HG02798 (cell line): ENCODE measurements at regions not wholly inside any gene's neighbourhood (a gene's known extent, or its start where the extent isn't known, plus 50 kb on each side); places are given as distances from the start of the nearest gene placed in this dataset.
"Not testable (repeated sequence)": the region's sequence is repeated elsewhere in the genome, so short reads cannot be mapped to it uniquely, and the experiment has no call there.

Experiments
- ATAC-seq: cut with Tn5 transposase; IDR thresholded peaks from one replicate; pipeline ENCODE4 v1.9.1; 2021; ENCODE audit warnings: mild to moderate bottlenecking; ENCODE audit not compliant: unreplicated experiment, poor library complexity

GRCh38 chr9:97248252-97248651 lies 59.2 kb upstream of the CCDC180 start:
- ATAC-seq = not testable (repeated sequence)

DNA sequence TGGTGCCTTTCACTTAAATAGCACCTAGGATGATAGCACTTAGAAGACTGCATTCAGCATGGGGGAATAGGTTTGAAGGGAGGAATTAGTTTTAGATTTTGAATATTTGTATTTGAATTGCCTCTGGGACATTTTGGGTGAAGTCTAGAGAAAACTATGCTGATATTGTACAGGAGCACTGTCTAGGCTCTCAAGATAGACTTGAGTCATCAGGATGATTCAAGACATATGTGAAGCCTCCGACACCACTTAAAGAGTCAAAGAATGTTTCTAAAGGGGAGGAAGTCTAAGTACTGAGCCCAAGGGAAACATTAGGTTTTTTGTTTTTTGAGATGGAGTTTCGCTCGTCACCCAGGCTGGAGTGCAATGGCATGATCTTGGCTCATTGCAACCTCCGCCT lies 63.9 kb upstream of the CCDC180 start:
- ATAC-seq = no peak

GRCh38 chr9:97241430-97241829 lies 66.0 kb upstream of the CCDC180 start:
- not testable (repeated sequence) for ATAC-seq

DNA sequence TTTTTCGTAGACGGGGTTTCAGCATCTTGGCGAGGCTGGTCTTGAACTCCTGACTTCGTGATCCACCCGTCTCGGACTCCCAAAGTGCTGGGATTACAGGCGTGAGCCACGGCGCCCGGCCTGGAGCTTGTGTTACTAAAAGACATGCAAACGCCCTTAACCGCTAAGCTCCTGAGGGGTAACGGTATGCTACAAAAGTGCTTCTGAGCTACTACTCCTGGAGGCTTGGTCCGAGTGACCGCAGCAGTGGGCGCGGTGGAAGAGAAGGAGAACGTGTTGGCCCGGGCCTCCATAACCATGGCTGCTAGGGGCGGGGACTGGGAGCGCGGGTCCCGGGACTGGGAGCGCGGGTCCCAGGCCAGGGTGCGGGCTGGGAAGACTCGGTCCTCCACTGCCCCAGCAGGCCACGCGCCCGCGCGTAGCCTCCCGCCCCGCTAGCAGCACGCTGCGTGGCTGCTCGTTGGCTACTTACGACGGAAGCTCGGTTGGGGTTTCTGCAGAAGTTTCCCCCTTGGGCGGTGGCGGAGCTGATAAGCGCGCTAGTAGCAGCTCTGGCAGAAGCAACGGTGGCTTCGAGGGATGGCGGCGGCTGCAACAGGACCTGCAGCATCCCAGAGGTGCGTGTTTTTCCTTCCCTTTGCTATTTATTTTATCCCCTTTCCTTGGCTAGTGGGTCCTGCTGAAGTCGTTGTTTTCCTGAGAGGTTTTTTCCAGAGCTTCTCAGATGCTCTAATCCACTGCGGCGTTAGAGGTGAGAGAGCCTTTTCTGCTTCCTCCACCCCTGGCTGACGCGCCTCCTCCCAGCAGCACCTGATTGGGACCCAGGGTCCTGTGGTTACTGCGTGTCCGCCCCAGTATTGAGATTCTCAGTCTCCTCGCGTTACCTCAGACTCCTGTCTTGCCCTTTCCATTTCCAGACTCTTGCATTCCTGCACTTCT lies 69.2 kb upstream of the CCDC180 start:
- peak; percentile 57 for ATAC-seq

GRCh38 chr9:97237311-97237786 lies 70.1 kb upstream of the CCDC180 start:
- no peak for ATAC-seq

DNA sequence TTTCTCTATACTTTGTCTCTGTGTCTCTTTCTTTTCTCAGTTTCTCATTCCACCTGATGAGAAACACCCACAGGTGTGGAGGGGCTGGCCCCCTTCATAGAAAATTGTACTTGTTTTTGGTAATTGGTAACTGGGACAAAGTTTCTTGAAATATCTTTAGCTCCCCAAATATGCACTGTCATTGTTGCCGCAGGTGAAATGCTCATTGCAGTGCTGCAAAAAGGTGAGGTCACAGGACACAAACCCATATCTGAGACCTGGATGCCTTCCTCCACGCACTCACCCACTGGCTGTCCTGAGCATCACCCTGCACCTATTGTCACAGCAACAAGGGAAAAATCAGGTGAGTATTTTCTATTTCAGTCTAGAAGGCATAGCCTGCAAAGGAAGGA lies 74.5 kb upstream of the CCDC180 start:
- ATAC-seq = not testable (repeated sequence)

GRCh38 chr9:97232060-97233008 lies 75.1 kb upstream of the CCDC180 start:
- ATAC-seq = not testable (repeated sequence)

DNA sequence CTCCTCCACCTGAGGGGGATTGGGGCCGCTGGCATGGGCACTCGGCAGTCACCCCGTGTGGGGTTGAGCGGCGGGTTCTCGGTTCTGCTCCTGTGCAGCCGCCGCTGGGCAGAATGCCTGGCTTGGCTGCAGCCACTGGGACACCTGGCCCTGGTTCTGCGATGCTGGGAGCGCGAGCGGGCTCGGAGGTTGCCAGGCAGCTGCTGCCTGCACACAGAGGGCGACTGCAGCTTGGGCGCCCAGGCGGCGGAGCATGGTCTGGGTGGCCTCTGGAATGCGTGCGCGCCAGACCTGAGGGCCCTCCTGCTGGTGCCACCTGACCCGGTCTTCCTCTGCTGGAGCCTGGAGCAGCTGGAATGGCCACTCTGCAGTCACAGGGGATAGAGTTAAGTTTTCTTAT lies 85.1 kb upstream of the CCDC180 start:
- ATAC-seq = not testable (repeated sequence)

DNA sequence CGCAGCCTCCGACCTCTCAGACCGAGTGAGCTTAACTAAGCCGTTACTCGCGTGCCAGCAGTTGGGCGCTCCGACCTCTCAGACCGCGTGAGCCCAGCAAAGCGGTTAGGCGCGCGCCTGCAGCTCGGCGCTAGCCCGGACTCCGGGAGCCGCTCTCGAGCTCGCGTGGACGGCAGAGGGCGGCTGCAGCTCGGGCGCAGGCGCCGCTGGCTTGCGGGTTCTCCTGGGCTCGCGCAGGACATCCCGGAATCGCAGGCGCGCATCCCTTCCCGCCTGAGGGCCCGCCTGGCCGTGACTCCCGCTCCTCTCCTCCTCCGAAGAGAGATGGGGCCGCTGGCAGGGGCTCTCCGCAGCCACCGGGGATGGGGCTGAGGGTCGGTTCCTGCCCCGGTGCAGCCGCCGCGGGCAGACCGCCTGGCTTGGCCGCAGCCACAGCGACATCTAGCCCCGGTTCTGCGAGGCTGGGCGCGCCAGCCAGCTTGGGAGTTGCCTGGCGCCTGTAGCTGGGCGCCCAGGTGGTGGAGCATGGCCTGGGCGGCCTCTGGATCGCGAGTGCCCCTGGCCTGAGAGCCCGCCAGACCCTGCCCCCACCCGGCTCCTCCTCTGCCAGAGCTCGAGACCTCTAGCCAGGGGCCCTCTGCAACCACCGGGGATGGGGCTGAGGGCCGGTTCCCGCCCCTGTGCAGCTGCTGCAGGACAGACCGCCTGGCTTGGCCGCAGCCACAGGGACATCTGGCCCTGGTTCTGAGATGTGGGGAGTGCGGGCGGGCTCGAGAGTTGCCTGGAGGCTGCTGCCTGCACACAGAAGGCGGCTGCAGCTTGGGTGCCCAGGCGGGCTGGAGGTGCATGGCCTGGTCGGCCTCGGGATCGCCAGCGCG lies 85.7 kb upstream of the CCDC180 start:
- ATAC-seq = not testable (repeated sequence)

DNA sequence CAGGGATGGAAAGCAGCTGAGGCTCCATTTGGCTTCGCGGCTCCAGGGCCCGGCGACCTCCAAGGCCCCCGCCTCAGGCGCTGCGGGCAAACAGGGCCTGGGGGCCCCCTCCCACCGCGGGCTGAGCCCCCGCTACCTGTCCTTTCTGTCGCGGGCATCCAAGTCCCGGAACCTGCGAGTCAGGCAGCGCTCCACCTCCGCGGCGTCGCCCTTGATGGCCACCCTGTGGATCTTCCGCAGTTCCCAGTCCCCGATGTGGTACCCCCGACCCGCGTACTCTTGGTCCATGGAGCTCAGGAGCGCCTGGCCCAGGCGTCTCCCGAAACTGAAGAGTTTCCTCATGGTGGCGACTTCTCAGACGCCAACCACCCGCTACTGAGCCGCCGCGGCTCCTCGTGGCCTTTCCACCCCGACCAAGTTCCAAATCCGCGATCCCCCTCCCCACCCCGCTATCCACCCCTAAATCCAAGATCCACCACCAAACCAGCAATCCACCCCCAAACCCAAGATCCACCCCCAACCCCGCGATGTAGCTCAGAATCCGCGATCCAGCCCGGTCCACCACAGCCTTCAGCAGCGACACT lies 86.5 kb upstream of the CCDC180 start:
- no peak for ATAC-seq

DNA sequence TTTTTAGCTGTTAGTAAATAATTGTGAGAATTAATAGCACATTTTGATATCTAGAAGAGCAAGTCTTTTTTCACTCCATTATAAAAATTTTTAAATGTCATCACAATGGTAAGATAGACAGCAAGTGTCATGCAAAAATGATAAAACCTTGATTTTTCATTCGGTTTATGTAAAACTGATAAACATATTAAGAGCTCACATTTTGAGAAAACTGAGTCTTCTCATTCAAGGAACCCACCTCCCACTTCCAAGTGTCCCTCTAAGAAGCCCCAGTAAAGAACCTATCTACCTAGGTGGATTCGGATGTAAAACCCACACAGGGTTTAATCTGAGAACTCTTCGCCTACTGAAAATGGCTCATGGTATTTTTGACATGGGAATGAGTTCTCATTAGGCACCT lies 87.1 kb upstream of the CCDC180 start:
- not testable (repeated sequence) for ATAC-seq

DNA sequence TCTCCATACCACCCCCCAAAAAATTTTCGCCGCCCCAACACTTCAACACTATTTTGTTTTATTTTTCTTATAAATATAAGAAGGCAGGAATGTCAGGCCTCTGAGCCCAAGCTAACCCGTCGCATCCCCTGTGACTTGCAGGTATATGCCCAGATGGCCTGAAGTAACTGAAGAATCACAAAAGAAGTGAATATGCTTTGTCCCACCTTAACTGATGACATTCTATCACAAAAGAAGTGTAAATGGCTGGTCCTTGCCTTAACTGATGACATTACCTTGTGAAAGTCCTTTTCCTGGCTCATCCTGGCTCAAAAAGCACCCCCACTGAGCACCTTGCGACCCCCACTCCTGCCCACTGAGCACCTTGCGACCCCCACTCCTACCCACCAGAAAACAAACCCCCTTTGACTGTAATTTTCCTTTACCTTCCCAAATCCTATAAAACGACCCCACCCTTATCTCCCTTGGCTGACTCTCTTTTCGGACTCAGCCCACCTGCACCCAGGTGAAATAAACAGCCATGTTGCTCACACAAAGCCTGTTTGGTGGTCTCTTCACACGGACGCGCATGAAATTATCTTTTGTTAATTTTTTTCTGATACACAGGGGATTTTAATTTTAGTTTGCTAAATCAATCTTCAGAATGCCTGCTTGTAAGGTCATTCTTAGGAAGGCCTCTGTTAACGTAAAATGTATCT lies 87.9 kb upstream of the CCDC180 start:
- ATAC-seq = not testable (repeated sequence)

GRCh38 chr9:97215127-97215526 lies 92.3 kb upstream of the CCDC180 start:
- not testable (repeated sequence) for ATAC-seq

GRCh38 chr9:97214556-97214955 lies 92.9 kb upstream of the CCDC180 start:
- not testable (repeated sequence) for ATAC-seq

DNA sequence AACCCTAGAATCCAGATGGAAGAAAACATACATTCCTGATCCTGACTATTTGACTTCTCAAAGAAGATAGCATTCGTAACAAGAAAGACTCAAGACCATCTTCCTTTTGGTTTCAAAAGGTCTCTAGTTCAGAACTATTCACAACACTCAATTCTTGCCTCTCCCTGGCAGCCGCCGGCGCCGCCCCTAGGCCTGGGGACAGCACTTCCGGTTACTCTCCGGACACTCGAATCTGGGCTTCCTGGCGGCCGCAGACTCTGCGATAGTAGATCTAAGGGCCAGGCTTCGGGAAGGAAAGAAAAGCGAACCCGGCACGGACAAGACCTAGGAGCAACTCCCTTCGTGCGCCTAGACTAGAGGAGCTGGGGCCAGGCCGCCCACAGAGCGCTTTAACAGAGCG lies 107.8 kb upstream of the CCDC180 start:
- peak; percentile 35 for ATAC-seq

- not testable (repeated sequence) for ATAC-seq
Measured at GRCh38 chr9:97193767-97194166, 113.7 kb upstream of the CCDC180 start.

GRCh38 chr9:97188545-97188944 lies 118.9 kb upstream of the CCDC180 start:
- no peak for ATAC-seq

DNA sequence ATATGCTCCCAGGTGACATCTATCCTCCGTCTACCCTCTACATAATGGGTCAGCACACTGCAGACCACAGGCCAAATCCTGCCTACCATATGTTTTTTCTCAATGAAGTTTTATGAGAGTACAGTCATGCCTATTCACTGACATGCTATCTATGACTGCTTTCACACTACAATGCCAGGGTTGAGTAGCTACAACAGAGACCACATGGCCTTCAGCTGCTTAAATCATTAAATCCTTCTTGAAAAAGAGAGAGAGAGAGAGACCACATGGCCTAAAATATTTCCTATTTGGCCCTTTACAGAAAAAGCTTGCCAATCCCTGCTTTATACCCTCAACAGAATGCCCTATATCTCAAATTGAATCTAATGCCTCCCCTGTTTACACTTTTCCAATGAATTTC lies 119.8 kb upstream of the CCDC180 start:
- not testable (repeated sequence) for ATAC-seq

DNA sequence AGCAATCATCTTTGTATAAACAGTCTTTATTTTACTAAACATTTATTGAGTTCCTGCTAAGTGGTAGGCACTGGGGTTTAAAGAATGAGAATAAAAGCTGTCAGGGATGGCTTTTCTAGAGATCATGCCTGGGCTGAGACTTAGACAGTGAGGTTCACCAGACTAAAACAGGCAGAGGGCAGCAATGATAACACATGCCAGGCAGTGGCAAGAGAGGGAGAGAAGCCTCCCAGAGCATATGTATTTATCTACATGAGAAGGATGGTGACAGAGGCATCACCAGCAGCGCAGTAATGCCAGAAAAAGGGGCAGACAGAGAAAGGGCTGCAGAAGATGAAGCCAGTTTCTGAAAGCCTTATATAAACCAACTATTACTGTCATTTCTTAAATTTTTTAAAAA lies 121.0 kb upstream of the CCDC180 start:
- no peak for ATAC-seq
